RWPE1 (cell line): ENCODE measurements at regions not wholly inside any gene's neighbourhood (a gene's known extent, or its start where the extent isn't known, plus 50 kb on each side); places are given as distances from the start of the nearest gene placed in this dataset.

Experiments
- CTCF ChIA-PET: fragments of 350-600 bp; sonication (Branson Sonifier 250); formaldehyde crosslinking; extraction: SDS; loops from one replicate; lab custom pipeline; 2021; lab: Yijun Ruan, JAX
- POLR2A ChIA-PET: fragments of 400-600 bp; formaldehyde crosslinking; extraction: SDS; loops from one replicate; lab custom pipeline; 2020; ENCODE audit warnings: antibody characterized with exemption; ENCODE audit not compliant: low non-redundant PET; lab: Yijun Ruan, JAX
- DNase-seq: peaks from one replicate; pipeline ENCODE4 v3.0.0; 2012; ENCODE audit warnings: low spot score
- H3K27ac ChIP-seq: fragments of 450-650 bp; 2 replicates; pipeline ENCODE4 v1.5.1; 2017
- CTCF ChIP-seq: fragments of 450-650 bp; conservative IDR thresholded peaks from 2 replicates; pipeline ENCODE4 v1.5.1; 2017; ENCODE audit warnings: low read depth, mild to moderate bottlenecking

- ChIA-PET CTCF (no interaction called here), POLR2A (no interaction called here)
- no peak for DNase-seq
- H3K27ac ChIP-seq, result no peak overlapping the region
- TF ChIP-seq CTCF, result no peak
Observed at GRCh38 chr5:133730866-133731265, 118.5 kb upstream of the FSTL4 start.

DNA sequence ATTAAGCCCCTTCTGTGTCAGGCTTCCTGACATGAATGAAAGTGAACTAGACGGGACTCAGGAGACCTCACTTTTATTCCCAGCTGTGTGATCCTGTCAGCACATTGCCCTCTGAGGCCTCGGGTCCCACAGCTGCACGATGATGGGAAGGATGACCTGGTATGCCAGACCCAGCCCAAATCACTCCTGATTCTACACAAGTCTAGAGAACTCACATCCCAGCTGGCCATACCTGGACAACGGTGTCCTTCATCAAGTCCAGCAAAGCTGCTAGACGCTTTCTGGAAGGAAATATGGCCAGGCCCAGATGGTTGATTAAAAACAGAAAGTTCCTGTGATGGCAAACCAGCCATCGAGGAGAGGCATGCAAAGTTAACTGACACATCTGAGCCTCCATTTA, 118.0 kb upstream of the FSTL4 start:
- no peak for TF ChIP-seq CTCF
- POLR2A ChIA-PET, result no interaction called here
- H3K27ac ChIP-seq, result no peak overlapping the region
- CTCF ChIA-PET, result no interaction called here
- DNase-seq, result no peak

- ChIA-PET POLR2A (no interaction called here), CTCF (no interaction called here)
- TF ChIP-seq CTCF, result no peak
- no peak for DNase-seq
- no peak overlapping the region for H3K27ac ChIP-seq
Observed at GRCh38 chr5:133729800-133730199, 117.5 kb upstream of the FSTL4 start.

GRCh38 chr5:133728475-133728874, 116.1 kb upstream of the FSTL4 start:
- POLR2A ChIA-PET, result no interaction called here
- CTCF ChIA-PET, result interaction anchor here (0.7 kb wide), 1 partner anchor 206 kb away, joined by 3 read pairs; no protein-coding TSS in a partner anchor
- no peak for TF ChIP-seq CTCF
- DNase-seq, result no peak
- H3K27ac ChIP-seq, result no peak overlapping the region

DNA sequence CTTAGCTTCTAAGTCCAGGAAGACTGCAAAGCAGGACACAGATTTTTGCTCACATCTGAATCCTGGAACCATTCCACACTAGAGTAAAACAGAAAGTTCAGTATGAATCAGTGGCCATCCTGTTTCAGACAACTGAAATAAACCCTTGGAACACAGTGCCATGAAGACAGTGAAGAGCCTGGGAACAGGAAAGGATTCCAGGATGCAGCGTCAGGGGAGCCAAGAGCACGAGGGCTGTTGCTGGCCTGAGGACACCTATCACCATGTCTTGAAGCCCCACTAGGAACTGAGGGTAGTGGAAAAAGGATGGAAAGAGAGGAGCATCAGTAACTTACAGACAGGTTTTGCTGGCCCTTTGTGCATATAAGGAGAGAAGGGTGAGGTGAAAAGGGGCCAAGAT, 115.3 kb upstream of the FSTL4 start:
- H3K27ac ChIP-seq, result no peak overlapping the region
- no peak for DNase-seq
- CTCF ChIA-PET, result interaction anchor here (0.5 kb wide), 1 partner anchor 66 kb away, joined by 3 read pairs; no protein-coding TSS in a partner anchor
- TF ChIP-seq CTCF, result no peak
- POLR2A ChIA-PET, result no interaction called here

DNA sequence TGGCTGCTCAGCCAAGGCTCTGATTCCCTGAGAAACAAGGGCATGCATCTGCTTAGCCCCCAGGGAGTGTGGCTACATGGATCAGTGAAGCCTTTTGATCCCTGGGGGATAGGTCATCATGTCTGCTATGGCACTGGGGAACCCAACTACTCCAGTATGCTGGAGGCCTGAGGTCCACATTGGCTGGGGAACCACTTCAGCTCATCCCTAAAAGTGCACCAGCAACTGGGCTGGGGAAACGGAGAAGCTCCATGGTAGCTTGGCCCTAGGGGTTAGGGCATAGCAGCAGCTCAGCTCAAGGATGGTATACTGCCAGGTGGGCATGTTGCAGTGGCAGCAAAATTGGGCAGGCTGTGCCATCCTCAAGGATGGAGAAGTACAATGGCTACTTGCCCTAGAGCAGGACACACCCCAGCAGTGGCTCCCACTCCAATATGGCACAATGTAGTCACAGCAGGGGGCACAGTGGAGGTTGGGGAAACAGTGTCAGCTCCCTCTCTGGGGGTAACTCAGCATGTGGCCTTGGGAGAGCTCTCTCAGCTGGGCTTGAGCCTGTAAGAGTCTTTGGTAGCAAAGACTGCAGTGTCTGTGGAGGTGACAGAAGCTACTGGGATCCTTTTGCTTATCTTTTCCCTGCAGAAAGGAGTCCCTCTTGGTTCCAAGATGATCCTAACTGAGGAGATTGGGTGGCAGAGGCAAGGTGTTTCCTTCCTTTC, 111.5 kb upstream of the FSTL4 start:
- ChIA-PET CTCF (no interaction called here), POLR2A (no interaction called here)
- DNase-seq, result no peak
- TF ChIP-seq CTCF, result no peak
- H3K27ac ChIP-seq, result no peak overlapping the region
